22Rv1 (cell line): ENCODE measurements at regions not wholly inside any gene's neighbourhood (a gene's known extent, or its start where the extent isn't known, plus 50 kb on each side); places are given as distances from the start of the nearest gene placed in this dataset.

Experiments used
- CTCF ChIP-seq: fragments of 450-650 bp; IDR thresholded peaks from 2 replicates; pipeline ENCODE4 v1.5.1; 2017; ENCODE audit warnings: mild to moderate bottlenecking
- ZFX ChIP-seq: fragments of 450-650 bp; IDR thresholded peaks from 2 replicates; pipeline ENCODE4 v1.6.1; 2017; ENCODE audit warnings: antibody characterized with exemption, borderline replicate concordance

- TF ChIP-seq CTCF = no peak
- TF ChIP-seq ZFX = no peak
Measured at GRCh38 chr11:97871816-97872215, 1148.9 kb upstream of the CNTN5 start.
